HCT116 (cell line): ENCODE measurements at regions not wholly inside any gene's neighbourhood (a gene's known extent, or its start where the extent isn't known, plus 50 kb on each side); places are given as distances from the start of the nearest gene placed in this dataset.

Experiments
- ATAC-seq: fragments of 200-7000 bp; cut with Tn5 transposase; 2 replicates; pipeline ENCODE4 v1.9.1; 2020; ENCODE audit warnings: mild to moderate bottlenecking, moderate library complexity
- BruUV-seq: library from RNA; stranded (reverse); fragments of 400-500 nt; replicated peaks from 2 replicates; lab custom pipeline; 2021; lab: Mats Ljungman, UMichigan
- CTCF ChIA-PET: fragments of 300-600 bp; sonication (Branson Sonifier 250); formaldehyde crosslinking; loops from one replicate; lab custom pipeline; 2021; ENCODE audit warnings: antibody characterized with exemption; lab: Charles Lee
- POLR2A ChIA-PET: fragments of 300-600, 350-600 bp; sonication (Branson Sonifier 250); formaldehyde crosslinking; loops from one replicate; lab custom pipeline; 2021; ENCODE audit warnings: antibody characterized with exemption; lab: Charles Lee
- RAD21 ChIA-PET, 2 experiments: fragments of 300-600 bp; sonication (Branson Sonifier 250); formaldehyde crosslinking; loops; one replicate each; lab custom pipeline; 2023; ENCODE audit warnings: low total read pairs in 2 of 2; ENCODE audit not compliant: uncharacterized antibody in 2 of 2, unreplicated experiment in 2 of 2, low non-redundant PET in 1 of 2; lab: Charles Lee
- DNase-seq: peaks from one replicate; pipeline ENCODE4 v3.0.0-alpha.2; 2010; ENCODE audit warnings: low read depth, low spot score
- H2AFZ ChIP-seq: fragments of 200-600 bp; shearing (Covaris generic), sonication (generic); 2 replicates; pipeline ENCODE4 v1.6.1; 2017; ENCODE audit warnings: low read depth, mixed run types, mixed read lengths, antibody characterized with exemption, low read length; ENCODE audit not compliant: poor library complexity, severe bottlenecking
- H3K27ac ChIP-seq: 2 replicates; pipeline ENCODE4 v1.5.1; 2012; ENCODE audit warnings: low read depth, low read length
- H3K27me3 ChIP-seq: fragments of 200-600 bp; sonication (generic); 2 replicates; pipeline ENCODE4 v1.6.1; 2016; ENCODE audit warnings: mixed run types, low read length, mixed read lengths; ENCODE audit not compliant: insufficient read depth
- H3K36me3 ChIP-seq, 2 experiments: fragments of 200-500 bp in 1 of 2; fragments of 200-600 bp in 1 of 2; sonication (Bioruptor generic) in 1 of 2; sonication (generic) in 1 of 2; 2 replicates each; pipeline versions ENCODE4 v1.5.1 to v1.6.1; 2014 to 2016; ENCODE audit warnings: low read length in 2 of 2, inconsistent platforms in 1 of 2, mixed read lengths in 1 of 2, mixed run types in 1 of 2; ENCODE audit not compliant: insufficient read depth in 2 of 2, control insufficient read depth in 1 of 2
- H3K4me1 ChIP-seq, 2 experiments: fragments of 200-600 bp in 1 of 2; sonication (generic) in 1 of 2; 2 replicates each; pipeline versions ENCODE4 v1.5.1 to v1.6.1; 2012 to 2017; ENCODE audit warnings: low read length in 2 of 2, inconsistent platforms in 1 of 2, mild to moderate bottlenecking in 1 of 2, mixed read lengths in 1 of 2, mixed run types in 1 of 2, moderate library complexity in 1 of 2; ENCODE audit not compliant: insufficient read depth in 2 of 2, control insufficient read depth in 1 of 2
- H3K4me2 ChIP-seq: fragments of 200-600 bp; sonication (generic); 2 replicates; pipeline ENCODE4 v1.6.1; 2017; ENCODE audit warnings: mixed run types, low read length, mixed read lengths
- H3K4me3 ChIP-seq, 2 experiments: fragments of 200-600 bp in 1 of 2; sonication (generic) in 1 of 2; replicated peaks in 1 of 2; 2 replicates each; pipeline ENCODE4 v1.5.1; 2011 to 2016; ENCODE audit warnings: low read length in 2 of 2, control low read depth in 1 of 2, low read depth in 1 of 2, mild to moderate bottlenecking in 1 of 2, mixed read lengths in 1 of 2, mixed run types in 1 of 2
- H3K79me2 ChIP-seq: fragments of 200-600 bp; sonication (generic); 2 replicates; pipeline ENCODE4 v1.6.1; 2017; ENCODE audit warnings: mild to moderate bottlenecking, mixed run types, low read length, moderate library complexity, mixed read lengths; ENCODE audit not compliant: insufficient read depth
- H3K9ac ChIP-seq: fragments of 200-600 bp; sonication (generic); 2 replicates; pipeline ENCODE4 v1.6.1; 2016; ENCODE audit warnings: low read length, mixed read lengths
- H3K9me2 ChIP-seq: fragments of 200-600 bp; sonication (generic), shearing (Covaris generic); 2 replicates; pipeline ENCODE4 v1.6.1; 2017; ENCODE audit warnings: mixed run types, mild to moderate bottlenecking, moderate library complexity; ENCODE audit not compliant: insufficient read depth
- H3K9me3 ChIP-seq, 2 experiments: fragments of 200-500 bp in 1 of 2; fragments of 200-600 bp in 1 of 2; sonication (Bioruptor generic) in 1 of 2; sonication (generic) in 1 of 2; 2 replicates each; pipeline ENCODE4 v1.6.1; 2014 to 2017; ENCODE audit warnings: low read length in 2 of 2, mixed read lengths in 2 of 2, inconsistent platforms in 1 of 2, low read depth in 1 of 2, mild to moderate bottlenecking in 1 of 2, mixed run types in 1 of 2, moderate library complexity in 1 of 2; ENCODE audit not compliant: control insufficient read depth in 1 of 2, insufficient read depth in 1 of 2
- H4K20me1 ChIP-seq: fragments of 200-600 bp; sonication (generic), shearing (Covaris generic); 2 replicates; pipeline ENCODE4 v1.6.1; 2017; ENCODE audit warnings: mixed run types, mild to moderate bottlenecking, moderate library complexity; ENCODE audit not compliant: insufficient read depth
- ELF1 ChIP-seq: IDR thresholded peaks from 2 replicates; pipeline ENCODE4 v1.6.1; 2012; ENCODE audit warnings: low read depth, borderline replicate concordance
- EZH2 ChIP-seq: fragments of 200-600 bp; sonication (generic); IDR thresholded peaks from 2 replicates; pipeline ENCODE4 v1.6.1; 2017; ENCODE audit warnings: antibody characterized with exemption, mixed run types
- JUND ChIP-seq: IDR thresholded peaks from 2 replicates; pipeline ENCODE4 v1.6.1; 2012
- POLR2AphosphoS5 ChIP-seq: IDR thresholded peaks from 2 replicates; pipeline ENCODE4 v1.6.1; 2011; ENCODE audit warnings: mild to moderate bottlenecking, low read depth, low read length, moderate library complexity
- RAD21 ChIP-seq: IDR thresholded peaks from 2 replicates; pipeline ENCODE4 v1.6.1; 2012; ENCODE audit warnings: low read depth, mild to moderate bottlenecking
- SIN3A ChIP-seq: IDR thresholded peaks from 2 replicates; pipeline ENCODE4 v1.6.1; 2012; ENCODE audit warnings: low read depth
- SRF ChIP-seq: IDR thresholded peaks from 2 replicates; pipeline ENCODE4 v1.6.1; 2012; ENCODE audit warnings: low read depth
- TCF7L2 ChIP-seq: IDR thresholded peaks from 2 replicates; pipeline ENCODE4 v1.7.0; 2011; ENCODE audit warnings: borderline replicate concordance, inconsistent platforms; ENCODE audit not compliant: insufficient read depth, insufficient read length; ENCODE audit errors: extremely low read depth
- ZNF274 ChIP-seq: fragments of 200-500 bp; sonication (Bioruptor generic); IDR thresholded peaks from 2 replicates; pipeline ENCODE4 v1.6.1; 2014; ENCODE audit warnings: mild to moderate bottlenecking, low read depth, low read length, inconsistent platforms
- intact Hi-C: fragments of 100-400 bp; cut with micrococcal nuclease; formaldehyde crosslinking; loops from 2 replicates; pipeline ENCODE4 v1.10.0; 2022
- TF ChIP-seq, protein P1 (sequence below), 3 experiments: fragments of 200-600 bp in 1 of 3; sonication (generic) in 1 of 3; IDR thresholded peaks in 2 of 3; conservative IDR thresholded peaks in 1 of 3; 2 replicates each; pipeline ENCODE4 v1.5.1; 2012 to 2017; ENCODE audit warnings: low read depth in 2 of 3, low read length in 2 of 3, antibody characterized with exemption in 1 of 3, borderline replicate concordance in 1 of 3, control low read depth in 1 of 3, mild to moderate bottlenecking in 1 of 3, mixed read lengths in 1 of 3, mixed run types in 1 of 3, moderate library complexity in 1 of 3; ENCODE audit not compliant: insufficient read depth in 1 of 3
- TF ChIP-seq, protein P2 (sequence below): IDR thresholded peaks from 2 replicates; pipeline ENCODE4 v1.6.1; 2012; ENCODE audit warnings: low read depth

DNA sequence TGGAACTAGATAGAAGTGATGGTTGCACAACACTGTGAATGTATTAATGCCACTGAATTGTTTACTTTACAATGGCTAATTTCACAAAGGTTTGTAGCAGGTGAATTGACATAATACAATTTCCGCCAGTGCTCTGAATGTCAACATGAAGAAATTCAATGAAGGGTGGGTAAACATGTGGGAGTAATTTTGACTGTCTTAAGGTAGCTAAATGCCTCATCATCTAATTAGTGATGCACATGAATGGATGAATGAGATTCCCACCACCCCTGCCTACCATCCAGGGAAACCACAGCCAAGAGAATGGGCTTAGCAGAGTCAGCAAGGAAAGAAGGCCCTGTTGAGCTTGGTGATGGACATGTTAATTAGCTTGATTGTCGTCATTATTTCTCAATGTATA is 275.3 kb downstream of the ALDH8A1 start:
- H3K4me2 ChIP-seq = no peak overlapping the region
- no peak overlapping the region for H3K27ac ChIP-seq
- DNase-seq = no peak
- no peaks in the 10 kb centered on the region for H3K9me3 ChIP-seq
- H4K20me1 ChIP-seq = no peaks in the 10 kb centered on the region
- H3K9me2 ChIP-seq = no peaks in the 10 kb centered on the region
- POLR2A ChIA-PET = no interaction called here
- H3K36me3 ChIP-seq = no peaks in the 10 kb centered on the region
- no peak for ATAC-seq
- H3K9ac ChIP-seq = no peak overlapping the region
- H3K4me3 ChIP-seq = no peak overlapping the region
- RAD21 ChIA-PET = no interaction called here
- no peaks in the 10 kb centered on the region for H3K27me3 ChIP-seq
- BruUV-seq = no TSS peak
- intact Hi-C loops = no loop called here
- peaks cover 0 to 8% of the 10 kb centered on the region in 2 experiments; a peak in 2 of 4 replicates for H3K4me1 ChIP-seq
- TF ChIP-seq EZH2 (no peak), TCF7L2 (no peak), POLR2AphosphoS5 (no peak), RAD21 (no peak), SIN3A (no peak), JUND (no peak), ELF1 (no peak), SRF (no peak), ZNF274 (no peak)
- TF ChIP-seq, protein P1, sequence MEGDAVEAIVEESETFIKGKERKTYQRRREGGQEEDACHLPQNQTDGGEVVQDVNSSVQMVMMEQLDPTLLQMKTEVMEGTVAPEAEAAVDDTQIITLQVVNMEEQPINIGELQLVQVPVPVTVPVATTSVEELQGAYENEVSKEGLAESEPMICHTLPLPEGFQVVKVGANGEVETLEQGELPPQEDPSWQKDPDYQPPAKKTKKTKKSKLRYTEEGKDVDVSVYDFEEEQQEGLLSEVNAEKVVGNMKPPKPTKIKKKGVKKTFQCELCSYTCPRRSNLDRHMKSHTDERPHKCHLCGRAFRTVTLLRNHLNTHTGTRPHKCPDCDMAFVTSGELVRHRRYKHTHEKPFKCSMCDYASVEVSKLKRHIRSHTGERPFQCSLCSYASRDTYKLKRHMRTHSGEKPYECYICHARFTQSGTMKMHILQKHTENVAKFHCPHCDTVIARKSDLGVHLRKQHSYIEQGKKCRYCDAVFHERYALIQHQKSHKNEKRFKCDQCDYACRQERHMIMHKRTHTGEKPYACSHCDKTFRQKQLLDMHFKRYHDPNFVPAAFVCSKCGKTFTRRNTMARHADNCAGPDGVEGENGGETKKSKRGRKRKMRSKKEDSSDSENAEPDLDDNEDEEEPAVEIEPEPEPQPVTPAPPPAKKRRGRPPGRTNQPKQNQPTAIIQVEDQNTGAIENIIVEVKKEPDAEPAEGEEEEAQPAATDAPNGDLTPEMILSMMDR (IDR thresholded peaks at IDR 0.05 in 2 of 3, conservative IDR thresholded peaks at IDR 0.05 in 1 of 3; ENCODE audit: borderline replicate concordance in 1 of 3, insufficient read depth in 1 of 3, low read depth in 2 of 3, low read length in 2 of 3) = no peak
- TF ChIP-seq, protein P2, sequence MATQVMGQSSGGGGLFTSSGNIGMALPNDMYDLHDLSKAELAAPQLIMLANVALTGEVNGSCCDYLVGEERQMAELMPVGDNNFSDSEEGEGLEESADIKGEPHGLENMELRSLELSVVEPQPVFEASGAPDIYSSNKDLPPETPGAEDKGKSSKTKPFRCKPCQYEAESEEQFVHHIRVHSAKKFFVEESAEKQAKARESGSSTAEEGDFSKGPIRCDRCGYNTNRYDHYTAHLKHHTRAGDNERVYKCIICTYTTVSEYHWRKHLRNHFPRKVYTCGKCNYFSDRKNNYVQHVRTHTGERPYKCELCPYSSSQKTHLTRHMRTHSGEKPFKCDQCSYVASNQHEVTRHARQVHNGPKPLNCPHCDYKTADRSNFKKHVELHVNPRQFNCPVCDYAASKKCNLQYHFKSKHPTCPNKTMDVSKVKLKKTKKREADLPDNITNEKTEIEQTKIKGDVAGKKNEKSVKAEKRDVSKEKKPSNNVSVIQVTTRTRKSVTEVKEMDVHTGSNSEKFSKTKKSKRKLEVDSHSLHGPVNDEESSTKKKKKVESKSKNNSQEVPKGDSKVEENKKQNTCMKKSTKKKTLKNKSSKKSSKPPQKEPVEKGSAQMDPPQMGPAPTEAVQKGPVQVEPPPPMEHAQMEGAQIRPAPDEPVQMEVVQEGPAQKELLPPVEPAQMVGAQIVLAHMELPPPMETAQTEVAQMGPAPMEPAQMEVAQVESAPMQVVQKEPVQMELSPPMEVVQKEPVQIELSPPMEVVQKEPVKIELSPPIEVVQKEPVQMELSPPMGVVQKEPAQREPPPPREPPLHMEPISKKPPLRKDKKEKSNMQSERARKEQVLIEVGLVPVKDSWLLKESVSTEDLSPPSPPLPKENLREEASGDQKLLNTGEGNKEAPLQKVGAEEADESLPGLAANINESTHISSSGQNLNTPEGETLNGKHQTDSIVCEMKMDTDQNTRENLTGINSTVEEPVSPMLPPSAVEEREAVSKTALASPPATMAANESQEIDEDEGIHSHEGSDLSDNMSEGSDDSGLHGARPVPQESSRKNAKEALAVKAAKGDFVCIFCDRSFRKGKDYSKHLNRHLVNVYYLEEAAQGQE = no peak
- TF ChIP-seq, all 23 proteins: peak for 0
- Histone ChIP-seq H2AFZ (no peak overlapping the region), H3K79me2 (no peaks in the 10 kb centered on the region)
- CTCF ChIA-PET = no interaction called here
